HepG2 (cell line): ENCODE measurements at regions not wholly inside any gene's neighbourhood (a gene's known extent, or its start where the extent isn't known, plus 50 kb on each side); places are given as distances from the start of the nearest gene placed in this dataset.

ENCODE experiments used
- ATAC-seq: fragments of 200-7000 bp; cut with Tn5 transposase; 3 replicates; pipeline ENCODE4 v1.9.1; 2020; ENCODE audit warnings: mild to moderate bottlenecking, moderate library complexity
- BruUV-seq: library from RNA; stranded (reverse); fragments of 400-500 nt; replicated peaks from 2 replicates; lab custom pipeline; 2021; lab: Mats Ljungman, UMichigan
- CTCF ChIA-PET: fragments of 300-600 bp; formaldehyde crosslinking; extraction: SDS; loops from one replicate; lab custom pipeline; 2021; ENCODE audit warnings: low total read pairs, inconsistent platforms, low intra/inter-chr PET ratio; lab: Yijun Ruan, JAX
- POLR2A ChIA-PET: fragments of 350-600 bp; sonication (Branson Sonifier 250); formaldehyde crosslinking; loops from one replicate; lab custom pipeline; 2020; ENCODE audit warnings: antibody characterized with exemption, inconsistent platforms; lab: Yijun Ruan, JAX
- DNase-seq: peaks from one replicate; pipeline ENCODE4 v3.0.0-alpha.2; 2015; ENCODE audit warnings: low spot score
- FAIRE-seq: peaks from 3 replicates; lab custom pipeline; 2011; peaks lifted over from hg19 to GRCh38; lab: Jason Lieb, UNC
- H2AFZ ChIP-seq: one replicate; pipeline ENCODE4 v1.6.1; 2011; ENCODE audit warnings: low read length, inconsistent platforms
- H3K27ac ChIP-seq: fragments of 300-600 bp; 3 replicates; pipeline ENCODE4 v1.8.0; 2011; ENCODE audit warnings: mixed run types, mild to moderate bottlenecking, mixed read lengths, low read length, inconsistent platforms; ENCODE audit not compliant: insufficient read depth; ENCODE audit errors: extremely low read length
- H3K27me3 ChIP-seq, 2 experiments: fragments of 200-600 bp in 1 of 2; 2 replicates in 1 of 2; 3 replicates in 1 of 2; pipeline versions ENCODE4 v1.6.0 to v1.8.0; 2011; ENCODE audit warnings: low read length in 2 of 2, mild to moderate bottlenecking in 2 of 2, moderate library complexity in 2 of 2, inconsistent platforms in 1 of 2; ENCODE audit not compliant: insufficient read depth in 2 of 2, control insufficient read depth in 1 of 2
- H3K36me3 ChIP-seq, 2 experiments: fragments of 200-600 bp in 1 of 2; replicated peaks in 1 of 2; 2 replicates in 1 of 2; 3 replicates in 1 of 2; pipeline versions ENCODE4 v1.5.1 to v1.8.0; 2011; ENCODE audit warnings: low read length in 2 of 2, inconsistent platforms in 1 of 2; ENCODE audit not compliant: insufficient read depth in 2 of 2, control insufficient read depth in 1 of 2
- H3K4me1 ChIP-seq: 2 replicates; pipeline ENCODE4 v1.5.1; 2012; ENCODE audit warnings: low read length, inconsistent platforms; ENCODE audit not compliant: insufficient read depth
- H3K4me2 ChIP-seq: 2 replicates; pipeline ENCODE4 v1.6.0; 2011; ENCODE audit warnings: low read depth, low read length, inconsistent platforms
- H3K4me3 ChIP-seq, 3 experiments: fragments of 200-600 bp in 1 of 3; sonication (generic), shearing (Covaris generic) in 1 of 3; replicated peaks in 1 of 3; 2 replicates each; pipeline ENCODE4 v1.5.1; 2011 to 2016; ENCODE audit warnings: low read length in 3 of 3, inconsistent platforms in 2 of 3, low read depth in 2 of 3, mild to moderate bottlenecking in 2 of 3, control low read depth in 1 of 3, mixed read lengths in 1 of 3; ENCODE audit not compliant: insufficient read depth in 1 of 3
- H3K79me2 ChIP-seq: one replicate; pipeline ENCODE4 v1.6.1; 2011; ENCODE audit warnings: low read length, inconsistent platforms; ENCODE audit not compliant: insufficient read depth
- H3K9ac ChIP-seq: 2 replicates; pipeline ENCODE4 v1.6.0; 2011; ENCODE audit warnings: mild to moderate bottlenecking, low read depth, low read length, inconsistent platforms; ENCODE audit not compliant: insufficient read depth
- H3K9me3 ChIP-seq: 2 replicates; pipeline ENCODE4 v1.5.1; 2012; ENCODE audit warnings: mild to moderate bottlenecking, low read length
- H4K20me1 ChIP-seq: 2 replicates; pipeline ENCODE4 v1.6.0; 2011; ENCODE audit warnings: inconsistent platforms, mild to moderate bottlenecking, low read length, moderate library complexity; ENCODE audit not compliant: insufficient read depth
- FOXA3 ChIP-seq: IDR thresholded peaks from 2 replicates; pipeline ENCODE4 v1.6.1; 2016; ENCODE audit warnings: missing genetic modification reagents, missing compliant biosample characterization
- GATAD2A ChIP-seq: IDR thresholded peaks from 2 replicates; pipeline ENCODE4 v1.6.1; 2016
- HHEX ChIP-seq: IDR thresholded peaks from 2 replicates; pipeline ENCODE4 v1.6.1; 2016; ENCODE audit warnings: control low read depth
- JUNB ChIP-seq: sonication (generic); formaldehyde crosslinking; IDR thresholded peaks from 2 replicates; pipeline ENCODE4 v1.8.0; 2022; ENCODE audit warnings: missing genetic modification reagents, mild to moderate bottlenecking, borderline replicate concordance
- MIER3 ChIP-seq: IDR thresholded peaks from 2 replicates; pipeline ENCODE4 v1.6.1; 2016; ENCODE audit warnings: missing compliant biosample characterization, borderline replicate concordance
- PHF21A ChIP-seq: sonication (generic); formaldehyde crosslinking; IDR thresholded peaks from 2 replicates; pipeline ENCODE4 v1.5.0; 2020; ENCODE audit warnings: mild to moderate bottlenecking, missing genetic modification reagents
- SOX5 ChIP-seq: IDR thresholded peaks from 2 replicates; pipeline ENCODE4 v1.6.1; 2016; ENCODE audit warnings: borderline replicate concordance
- ZMYM3 ChIP-seq: sonication (generic); formaldehyde crosslinking; IDR thresholded peaks from 2 replicates; pipeline ENCODE4 v1.5.1; 2020; ENCODE audit warnings: mild to moderate bottlenecking, missing genetic modification reagents
- ZNF781 ChIP-seq: sonication (generic); formaldehyde crosslinking; IDR thresholded peaks from 2 replicates; pipeline ENCODE4 v1.5.1; 2020; ENCODE audit warnings: borderline replicate concordance, mild to moderate bottlenecking, missing genetic modification reagents; ENCODE audit errors: not compliant biosample characterization
- ZNF782 ChIP-seq: sonication (generic); formaldehyde crosslinking; IDR thresholded peaks from 2 replicates; pipeline ENCODE4 v1.4.0; 2020; ENCODE audit warnings: missing genetic modification reagents, mild to moderate bottlenecking, borderline replicate concordance
- ZNF816 ChIP-seq: sonication (generic); formaldehyde crosslinking; IDR thresholded peaks from 2 replicates; pipeline ENCODE4 v1.8.0; 2022; ENCODE audit warnings: missing genetic modification reagents, mild to moderate bottlenecking, borderline replicate concordance
- ZNF839 ChIP-seq: sonication (generic); formaldehyde crosslinking; IDR thresholded peaks from 2 replicates; pipeline ENCODE4 v1.4.0; 2020; ENCODE audit warnings: missing genetic modification reagents, mild to moderate bottlenecking, borderline replicate concordance
- ZZZ3 ChIP-seq: sonication (generic); formaldehyde crosslinking; IDR thresholded peaks from 2 replicates; pipeline ENCODE4 v1.4.0; 2020; ENCODE audit warnings: missing genetic modification reagents, mild to moderate bottlenecking, borderline replicate concordance
- WGBS: methylation state at CpG from one replicate; pipeline ENCODE4 v1.1.6; 2017; ENCODE audit warnings: low lambda C conversion rate; 5-methylcytosine and 5-hydroxymethylcytosine counted together
- in situ Hi-C: cut with HindIII; loops from 2 replicates; pipeline ENCODE4 v1.10.0; 2017; ENCODE audit warnings: low pct_unique_long_range_greater_than_20kb; ENCODE audit not compliant: extremely low pct_ligation_motif_present
- intact Hi-C: fragments of 100-400 bp; cut with micrococcal nuclease; formaldehyde crosslinking; loops from one replicate; pipeline ENCODE4 v1.10.0; 2022; ENCODE audit not compliant: unreplicated experiment
- TF ChIP-seq, protein P1 (sequence below): sonication (generic); formaldehyde crosslinking; IDR thresholded peaks from 2 replicates; pipeline ENCODE4 v1.8.0; 2022; ENCODE audit warnings: missing genetic modification reagents, mild to moderate bottlenecking, borderline replicate concordance
- TF ChIP-seq, protein P2 (sequence below): sonication (generic); formaldehyde crosslinking; IDR thresholded peaks from 2 replicates; pipeline ENCODE4 v1.4.0; 2020; ENCODE audit warnings: mild to moderate bottlenecking, missing genetic modification reagents
- TF ChIP-seq, protein P3 (sequence below): sonication (generic); formaldehyde crosslinking; IDR thresholded peaks from 2 replicates; pipeline ENCODE4 v1.4.0; 2020; ENCODE audit warnings: mild to moderate bottlenecking, low read depth, missing genetic modification reagents
- TF ChIP-seq, protein P4 (sequence below): sonication (generic); formaldehyde crosslinking; IDR thresholded peaks from 2 replicates; pipeline ENCODE4 v1.5.0; 2020; ENCODE audit warnings: mild to moderate bottlenecking, missing genetic modification reagents
- TF ChIP-seq, protein P5 (sequence below): sonication (generic); formaldehyde crosslinking; IDR thresholded peaks from 2 replicates; pipeline ENCODE4 v1.9.0; 2021; ENCODE audit warnings: missing genetic modification reagents, borderline replicate concordance

DNA sequence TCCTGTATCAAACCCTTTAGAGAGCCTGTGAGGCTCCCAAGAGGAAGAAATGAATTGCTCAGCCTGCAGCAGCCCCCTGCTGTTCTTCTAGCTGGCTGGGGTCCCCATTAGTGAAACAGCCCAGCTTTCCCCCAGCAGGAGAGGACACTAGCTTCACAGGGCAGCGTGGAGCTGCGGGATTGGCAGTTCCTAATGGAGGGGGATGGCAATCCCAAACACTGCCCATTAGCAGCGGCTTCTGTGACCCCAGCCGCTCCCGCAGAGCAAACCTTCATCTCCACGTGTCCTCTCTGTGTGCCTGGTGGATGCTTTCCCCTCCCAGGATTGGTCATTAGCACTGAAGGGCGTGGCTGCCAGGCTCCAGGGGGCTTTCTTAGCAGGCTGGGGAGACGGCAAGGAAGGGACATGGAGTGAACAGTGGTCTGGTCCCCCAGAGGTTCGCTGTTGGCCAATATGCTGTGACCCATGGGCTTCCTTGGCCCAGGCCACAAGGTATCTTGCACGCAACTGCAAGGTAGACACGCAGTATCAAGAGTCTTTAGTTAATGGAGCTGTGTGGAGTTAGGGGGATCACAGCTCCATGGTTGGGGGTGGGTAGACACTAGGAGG lies 322.5 kb upstream of the ZMIZ1 start:
- DNase-seq, result no peak
- ChIA-PET POLR2A (interaction anchor here (1.5 to 1.7 kb wide), 2 partner anchors 8 to 14 kb away, joined by 4 read pairs; no protein-coding TSS in a partner anchor), CTCF (no interaction called here)
- no peaks in the 10 kb centered on the region for H4K20me1 ChIP-seq
- TF ChIP-seq, protein P1, sequence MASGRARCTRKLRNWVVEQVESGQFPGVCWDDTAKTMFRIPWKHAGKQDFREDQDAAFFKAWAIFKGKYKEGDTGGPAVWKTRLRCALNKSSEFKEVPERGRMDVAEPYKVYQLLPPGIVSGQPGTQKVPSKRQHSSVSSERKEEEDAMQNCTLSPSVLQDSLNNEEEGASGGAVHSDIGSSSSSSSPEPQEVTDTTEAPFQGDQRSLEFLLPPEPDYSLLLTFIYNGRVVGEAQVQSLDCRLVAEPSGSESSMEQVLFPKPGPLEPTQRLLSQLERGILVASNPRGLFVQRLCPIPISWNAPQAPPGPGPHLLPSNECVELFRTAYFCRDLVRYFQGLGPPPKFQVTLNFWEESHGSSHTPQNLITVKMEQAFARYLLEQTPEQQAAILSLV (CRISPR knock-in tag), result no peak
- no peak for TF ChIP-seq SOX5 (CRISPR knock-in tag)
- no peak for TF ChIP-seq ZNF816 (CRISPR knock-in tag)
- TF ChIP-seq, protein P2, sequence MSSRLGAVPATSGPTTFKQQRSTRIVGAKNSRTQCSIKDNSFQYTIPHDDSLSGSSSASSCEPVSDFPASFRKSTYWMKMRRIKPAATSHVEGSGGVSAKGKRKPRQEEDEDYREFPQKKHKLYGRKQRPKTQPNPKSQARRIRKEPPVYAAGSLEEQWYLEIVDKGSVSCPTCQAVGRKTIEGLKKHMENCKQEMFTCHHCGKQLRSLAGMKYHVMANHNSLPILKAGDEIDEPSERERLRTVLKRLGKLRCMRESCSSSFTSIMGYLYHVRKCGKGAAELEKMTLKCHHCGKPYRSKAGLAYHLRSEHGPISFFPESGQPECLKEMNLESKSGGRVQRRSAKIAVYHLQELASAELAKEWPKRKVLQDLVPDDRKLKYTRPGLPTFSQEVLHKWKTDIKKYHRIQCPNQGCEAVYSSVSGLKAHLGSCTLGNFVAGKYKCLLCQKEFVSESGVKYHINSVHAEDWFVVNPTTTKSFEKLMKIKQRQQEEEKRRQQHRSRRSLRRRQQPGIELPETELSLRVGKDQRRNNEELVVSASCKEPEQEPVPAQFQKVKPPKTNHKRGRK, result no peak
- no peak for TF ChIP-seq FOXA3 (CRISPR knock-in tag)
- no peak for TF ChIP-seq ZNF839 (CRISPR knock-in tag)
- TF ChIP-seq PHF21A, result no peak
- no peak for TF ChIP-seq ZNF782 (CRISPR knock-in tag)
- no peak for TF ChIP-seq ZZZ3 (CRISPR knock-in tag)
- no peak for TF ChIP-seq JUNB (CRISPR knock-in tag)
- TF ChIP-seq ZNF781 (CRISPR knock-in tag), result no peak
- no peak for TF ChIP-seq HHEX (CRISPR knock-in tag)
- TF ChIP-seq, protein P3, sequence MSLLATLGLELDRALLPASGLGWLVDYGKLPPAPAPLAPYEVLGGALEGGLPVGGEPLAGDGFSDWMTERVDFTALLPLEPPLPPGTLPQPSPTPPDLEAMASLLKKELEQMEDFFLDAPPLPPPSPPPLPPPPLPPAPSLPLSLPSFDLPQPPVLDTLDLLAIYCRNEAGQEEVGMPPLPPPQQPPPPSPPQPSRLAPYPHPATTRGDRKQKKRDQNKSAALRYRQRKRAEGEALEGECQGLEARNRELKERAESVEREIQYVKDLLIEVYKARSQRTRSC (CRISPR knock-in tag), result no peak
- no peak for TF ChIP-seq ZMYM3 (CRISPR knock-in tag)
- TF ChIP-seq GATAD2A (CRISPR knock-in tag), result no peak
- TF ChIP-seq MIER3, result no peak
- TF ChIP-seq, protein P4, sequence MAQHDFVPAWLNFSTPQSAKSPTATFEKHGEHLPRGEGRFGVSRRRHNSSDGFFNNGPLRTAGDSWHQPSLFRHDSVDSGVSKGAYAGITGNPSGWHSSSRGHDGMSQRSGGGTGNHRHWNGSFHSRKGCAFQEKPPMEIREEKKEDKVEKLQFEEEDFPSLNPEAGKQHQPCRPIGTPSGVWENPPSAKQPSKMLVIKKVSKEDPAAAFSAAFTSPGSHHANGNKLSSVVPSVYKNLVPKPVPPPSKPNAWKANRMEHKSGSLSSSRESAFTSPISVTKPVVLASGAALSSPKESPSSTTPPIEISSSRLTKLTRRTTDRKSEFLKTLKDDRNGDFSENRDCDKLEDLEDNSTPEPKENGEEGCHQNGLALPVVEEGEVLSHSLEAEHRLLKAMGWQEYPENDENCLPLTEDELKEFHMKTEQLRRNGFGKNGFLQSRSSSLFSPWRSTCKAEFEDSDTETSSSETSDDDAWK (CRISPR knock-in tag), result no peak
- TF ChIP-seq, protein P5, sequence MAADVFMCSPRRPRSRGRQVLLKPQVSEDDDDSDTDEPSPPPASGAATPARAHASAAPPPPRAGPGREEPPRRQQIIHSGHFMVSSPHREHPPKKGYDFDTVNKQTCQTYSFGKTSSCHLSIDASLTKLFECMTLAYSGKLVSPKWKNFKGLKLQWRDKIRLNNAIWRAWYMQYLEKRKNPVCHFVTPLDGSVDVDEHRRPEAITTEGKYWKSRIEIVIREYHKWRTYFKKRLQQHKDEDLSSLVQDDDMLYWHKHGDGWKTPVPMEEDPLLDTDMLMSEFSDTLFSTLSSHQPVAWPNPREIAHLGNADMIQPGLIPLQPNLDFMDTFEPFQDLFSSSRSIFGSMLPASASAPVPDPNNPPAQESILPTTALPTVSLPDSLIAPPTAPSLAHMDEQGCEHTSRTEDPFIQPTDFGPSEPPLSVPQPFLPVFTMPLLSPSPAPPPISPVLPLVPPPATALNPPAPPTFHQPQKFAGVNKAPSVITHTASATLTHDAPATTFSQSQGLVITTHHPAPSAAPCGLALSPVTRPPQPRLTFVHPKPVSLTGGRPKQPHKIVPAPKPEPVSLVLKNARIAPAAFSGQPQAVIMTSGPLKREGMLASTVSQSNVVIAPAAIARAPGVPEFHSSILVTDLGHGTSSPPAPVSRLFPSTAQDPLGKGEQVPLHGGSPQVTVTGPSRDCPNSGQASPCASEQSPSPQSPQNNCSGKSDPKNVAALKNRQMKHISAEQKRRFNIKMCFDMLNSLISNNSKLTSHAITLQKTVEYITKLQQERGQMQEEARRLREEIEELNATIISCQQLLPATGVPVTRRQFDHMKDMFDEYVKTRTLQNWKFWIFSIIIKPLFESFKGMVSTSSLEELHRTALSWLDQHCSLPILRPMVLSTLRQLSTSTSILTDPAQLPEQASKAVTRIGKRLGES (CRISPR knock-in tag), result no peak
- ATAC-seq, result no peak
- H3K9ac ChIP-seq, result no peak overlapping the region
- no peak overlapping the region; the same call in 1 of the 2 replicates for H3K4me2 ChIP-seq
- FAIRE-seq, result no peak
- no peaks in the 10 kb centered on the region for H3K36me3 ChIP-seq
- H2AFZ ChIP-seq, result no peak overlapping the region
- H3K4me1 ChIP-seq, result peaks cover 56% of the 10 kb centered on the region
- H3K79me2 ChIP-seq, result no peaks in the 10 kb centered on the region
- H3K27me3 ChIP-seq, result peaks cover 0 to 2% of the 10 kb centered on the region in 2 experiments; a peak in 1 of 5 replicates
- intact Hi-C loops (no loop called here), in situ Hi-C loops (no loop called here)
- no peaks in the 10 kb centered on the region for H3K9me3 ChIP-seq
- no peak overlapping the region for H3K27ac ChIP-seq
- 63% methylated on average over 11 of the region's 11 CpGs for WGBS
- BruUV-seq, result no TSS peak
- H3K4me3 ChIP-seq, result no peak overlapping the region
